Heart left ventricle (tissue), 16 donors: ENCODE measurements at regions not wholly inside any gene's neighbourhood (a gene's known extent, or its start where the extent isn't known, plus 50 kb on each side); places are given as distances from the start of the nearest gene placed in this dataset.

ENCODE experiments used
- ATAC-seq, 4 donors: fragments of 200-7000 bp; cut with Tn5 transposase; one replicate each; pipeline ENCODE4 v1.9.1; 2020 to 2022; ENCODE audit warnings: moderate library complexity in 4 of 4, mild to moderate bottlenecking in 3 of 4, moderate number of reproducible peaks in 1 of 4
- DNase-seq, 5 donors: peaks; one replicate each; pipeline ENCODE4 v3.0.0-alpha.2; 2020
- H3K27ac ChIP-seq, 12 donors: fragments of 200-600 bp; sonication (generic) in 4 of 12; one replicate each; pipeline versions ENCODE4 v1.5.0 to v1.8.0; 2016 to 2022; ENCODE audit warnings: mild to moderate bottlenecking in 2 of 12
- H3K27me3 ChIP-seq, 9 donors: fragments of 200-600 bp; sonication (generic) in 2 of 9; one replicate each; pipeline versions ENCODE4 v1.5.1 to v1.8.0; 2016 to 2022; ENCODE audit warnings: mild to moderate bottlenecking in 3 of 9
- H3K36me3 ChIP-seq, 9 donors: fragments of 200-600 bp; sonication (generic) in 2 of 9; one replicate each; pipeline versions ENCODE4 v1.5.0 to v1.8.0; 2018 to 2022; ENCODE audit warnings: mild to moderate bottlenecking in 2 of 9
- H3K4me1 ChIP-seq, 12 donors: fragments of 200-600 bp; sonication (generic) in 4 of 12; one replicate each; pipeline versions ENCODE4 v1.5.0 to v1.8.0; 2016 to 2022; ENCODE audit warnings: mild to moderate bottlenecking in 3 of 12
- H3K4me3 ChIP-seq, 12 donors: fragments of 200-600 bp; sonication (generic) in 4 of 12; one replicate each; pipeline versions ENCODE4 v1.5.0 to v1.8.0; 2017 to 2022; ENCODE audit warnings: mild to moderate bottlenecking in 9 of 12, moderate library complexity in 4 of 12
- H3K9me3 ChIP-seq, 12 donors: fragments of 200-600 bp; sonication (generic) in 4 of 12; one replicate each; pipeline versions ENCODE4 v1.5.0 to v1.8.0; 2016 to 2022; ENCODE audit warnings: mild to moderate bottlenecking in 1 of 12
- POLR2A ChIP-seq, 2 donors: fragments of 450-650 bp; IDR thresholded peaks; one replicate each; pipeline ENCODE4 v1.6.1; 2017; ENCODE audit warnings: antibody characterized with exemption in 2 of 2, mild to moderate bottlenecking in 2 of 2, moderate library complexity in 2 of 2
- WGBS, 4 donors: extraction: QIAGEN DNeasy Blood & Tissue Kit in 2 of 4; methylation state at CpG; one replicate each; pipeline versions ENCODE4 v1.1.5 to v1.1.7; 2013 to 2018; 5-methylcytosine and 5-hydroxymethylcytosine counted together
- intact Hi-C, 10 donors: fragments of 100-400 bp; cut with DNase I; formaldehyde crosslinking; loops; one replicate each; pipeline versions ENCODE4 v1.11.1 to v1.14.2; 2022
- TF ChIP-seq, protein P1 (sequence below), 12 donors: fragments of 200-600 bp; sonication (generic) in 4 of 12; IDR thresholded peaks; one replicate each; pipeline versions ENCODE4 v1.5.0 to v1.8.0; 2018 to 2022; ENCODE audit warnings: antibody characterized with exemption in 12 of 12, mild to moderate bottlenecking in 5 of 12
- donor health status: ischemic (EF 13 %, LVEDD 7.1; RV severe dilation, severe dysfunction).
- donor health status: healthy with polysubstance abuse.
- donor health status: DM: no; HTN: yes; CAD: no.
- donor health status: DM: no; HTN: no; CAD: no.
- donor health status: ischemic (EF 25% LVEDD 6.9; RV normal size, moderate dysfunction).
- donor health status: ischemic (EF 25% LVEDD 5.7; RV mildly dilated, moderate dysfunction).
- donor health status: healthy.
- donor health status: DM: yes; HTN: yes; CAD: no.
- donor health status: ischemic (EF 35%, LVEDD 5.7; RV mildly dilated, moderate dysfunction).
- donor health status: nonischemic (EF 11% LVEDD 7.7; RV severe dilation, severe dysfunction).
- donor health status: DM: yes; HTN: yes; CAD: no.
- donor health status: PGD.
- donor health status: ischemic (EF 29% LVEDD 5.4; RV normal size, mild dysfunction).
- donor health status: nonischemic (EF 23%, LVEDD 6.1; RV moderate dilation, normal function).

DNA sequence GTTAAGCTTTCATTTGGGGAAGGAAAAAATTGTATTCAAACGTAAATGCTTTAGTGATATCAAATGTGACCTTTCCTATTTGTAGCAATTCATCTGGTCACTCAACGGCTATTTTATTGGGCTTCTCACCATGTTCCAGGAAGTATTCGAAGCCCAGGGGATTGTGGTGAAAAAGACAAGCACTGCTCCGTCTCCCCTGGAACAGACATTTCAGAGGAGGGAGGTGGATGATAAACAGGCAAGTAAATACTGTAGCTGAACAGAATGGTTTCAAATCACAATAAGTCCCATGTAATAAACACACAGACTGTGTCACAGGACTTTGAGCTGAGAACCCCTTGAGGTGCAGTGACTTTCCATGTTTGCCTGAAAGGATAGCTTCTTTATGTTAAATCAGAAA, 464.7 kb upstream of the HNRNPA3 start:
- ATAC-seq, result no peak
- 50 to 69% (median 57%) methylated on average over 4 of the region's 4 CpGs for WGBS, 4 donors
- Histone ChIP-seq H3K4me3 (no peak overlapping the region), H3K36me3 (no peaks in the 10 kb centered on the region), H3K27ac (peak overlapping the region in 3 of 12 donors; percentile 4 to 6 (median 4)), H3K4me1 (peaks cover 0 to 29% (median 0%) of the 10 kb centered on the region in 12 donors), H3K9me3 (no peaks in the 10 kb centered on the region), H3K27me3 (no peaks in the 10 kb centered on the region)
- TF ChIP-seq POLR2A (IDR thresholded peaks at IDR 0.05), result no peak
- TF ChIP-seq, protein P1, sequence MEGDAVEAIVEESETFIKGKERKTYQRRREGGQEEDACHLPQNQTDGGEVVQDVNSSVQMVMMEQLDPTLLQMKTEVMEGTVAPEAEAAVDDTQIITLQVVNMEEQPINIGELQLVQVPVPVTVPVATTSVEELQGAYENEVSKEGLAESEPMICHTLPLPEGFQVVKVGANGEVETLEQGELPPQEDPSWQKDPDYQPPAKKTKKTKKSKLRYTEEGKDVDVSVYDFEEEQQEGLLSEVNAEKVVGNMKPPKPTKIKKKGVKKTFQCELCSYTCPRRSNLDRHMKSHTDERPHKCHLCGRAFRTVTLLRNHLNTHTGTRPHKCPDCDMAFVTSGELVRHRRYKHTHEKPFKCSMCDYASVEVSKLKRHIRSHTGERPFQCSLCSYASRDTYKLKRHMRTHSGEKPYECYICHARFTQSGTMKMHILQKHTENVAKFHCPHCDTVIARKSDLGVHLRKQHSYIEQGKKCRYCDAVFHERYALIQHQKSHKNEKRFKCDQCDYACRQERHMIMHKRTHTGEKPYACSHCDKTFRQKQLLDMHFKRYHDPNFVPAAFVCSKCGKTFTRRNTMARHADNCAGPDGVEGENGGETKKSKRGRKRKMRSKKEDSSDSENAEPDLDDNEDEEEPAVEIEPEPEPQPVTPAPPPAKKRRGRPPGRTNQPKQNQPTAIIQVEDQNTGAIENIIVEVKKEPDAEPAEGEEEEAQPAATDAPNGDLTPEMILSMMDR (IDR thresholded peaks at IDR 0.05), result no peak
- DNase-seq, result no peak
- intact Hi-C loops, result no loop called here

DNA sequence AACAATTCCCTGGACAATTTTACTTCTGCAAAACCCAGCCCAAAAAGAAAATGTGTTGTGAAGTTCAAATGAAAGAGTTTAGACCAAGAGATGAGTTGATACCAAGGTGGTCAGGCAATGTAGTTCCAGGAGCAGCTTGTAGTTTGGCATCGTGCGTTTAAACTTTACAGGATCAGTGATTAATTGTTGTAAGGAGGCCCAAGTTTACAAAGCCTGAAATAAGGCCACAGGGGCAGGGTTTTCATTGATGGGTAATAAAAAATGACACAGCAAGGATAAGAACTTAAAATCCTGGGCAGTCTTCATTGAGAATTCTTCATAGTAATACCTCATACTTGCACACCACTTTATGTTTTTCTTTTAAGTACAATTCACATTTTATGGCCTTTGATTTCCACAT, 463.9 kb upstream of the HNRNPA3 start:
- intact Hi-C loops, result no loop called here
- Histone ChIP-seq H3K9me3 (no peaks in the 10 kb centered on the region), H3K27ac (no peak overlapping the region), H3K4me1 (peaks cover 0 to 30% (median 4%) of the 10 kb centered on the region in 12 donors), H3K4me3 (no peak overlapping the region), H3K36me3 (no peaks in the 10 kb centered on the region), H3K27me3 (no peaks in the 10 kb centered on the region)
- TF ChIP-seq, protein P1 (IDR thresholded peaks at IDR 0.05), result no peak
- TF ChIP-seq POLR2A (IDR thresholded peaks at IDR 0.05), result no peak
- WGBS, 4 donors, result 74 to 89% (median 83%) methylated on average over 2 of the region's 2 CpGs
- DNase-seq, result no peak
- ATAC-seq, result no peak

DNA sequence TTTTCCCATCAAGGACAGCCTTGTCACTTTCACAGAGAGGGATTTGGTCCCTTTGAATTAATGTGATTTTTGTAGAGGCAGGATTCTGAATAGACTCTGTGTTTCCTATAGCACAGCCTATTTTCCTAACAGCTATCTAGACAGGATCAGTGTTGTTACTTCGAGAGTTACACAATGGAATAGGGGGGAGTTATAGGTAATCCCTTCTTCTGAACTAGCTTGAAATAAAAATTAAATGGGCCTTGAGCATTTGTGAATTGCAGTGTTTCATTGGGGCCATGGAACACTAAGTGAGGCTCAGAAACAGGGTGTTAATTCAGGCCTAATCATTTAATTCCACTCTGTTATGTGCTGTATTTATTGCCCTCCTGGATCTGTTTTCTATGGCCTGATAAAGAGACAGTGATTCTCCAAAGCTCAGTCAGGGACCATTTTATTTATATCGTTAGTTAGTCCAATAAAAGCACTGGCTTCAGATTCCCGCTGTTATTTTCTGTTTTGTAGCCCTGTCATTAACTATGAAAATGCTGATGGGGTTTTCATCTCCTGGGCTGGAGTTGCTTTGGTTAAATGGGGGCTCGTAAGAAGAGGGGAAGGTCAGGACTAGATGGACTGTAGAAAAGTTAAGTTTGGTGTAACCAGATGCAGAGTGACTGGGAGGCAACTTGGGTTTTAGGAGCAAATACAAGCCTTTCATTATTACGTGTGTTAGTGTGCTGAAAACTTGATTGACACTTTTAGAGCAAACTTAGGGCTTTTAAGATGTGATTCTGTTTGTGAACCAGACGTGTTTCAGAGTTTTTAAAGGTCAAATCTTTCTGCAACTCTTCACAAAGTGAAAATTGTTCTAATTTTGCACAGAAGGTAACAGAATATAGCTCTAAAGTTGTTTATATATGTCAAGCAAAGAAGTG, 461.0 kb upstream of the HNRNPA3 start:
- no peak overlapping the region for H3K4me3 ChIP-seq
- no peaks in the 10 kb centered on the region for H3K9me3 ChIP-seq
- no peaks in the 10 kb centered on the region for H3K27me3 ChIP-seq
- intact Hi-C loops, result no loop called here
- ATAC-seq, result no peak
- WGBS, 4 donors, result 65 to 73% (median 68%) methylated on average over 6 of the region's 6 CpGs
- H3K4me1 ChIP-seq, result peaks cover 0 to 10% (median 3%) of the 10 kb centered on the region in 12 donors
- no peaks in the 10 kb centered on the region for H3K36me3 ChIP-seq
- no peak overlapping the region for H3K27ac ChIP-seq
- no peak for DNase-seq
- TF ChIP-seq POLR2A (IDR thresholded peaks at IDR 0.05), result no peak
- TF ChIP-seq, protein P1 (IDR thresholded peaks at IDR 0.05), result no peak

DNA sequence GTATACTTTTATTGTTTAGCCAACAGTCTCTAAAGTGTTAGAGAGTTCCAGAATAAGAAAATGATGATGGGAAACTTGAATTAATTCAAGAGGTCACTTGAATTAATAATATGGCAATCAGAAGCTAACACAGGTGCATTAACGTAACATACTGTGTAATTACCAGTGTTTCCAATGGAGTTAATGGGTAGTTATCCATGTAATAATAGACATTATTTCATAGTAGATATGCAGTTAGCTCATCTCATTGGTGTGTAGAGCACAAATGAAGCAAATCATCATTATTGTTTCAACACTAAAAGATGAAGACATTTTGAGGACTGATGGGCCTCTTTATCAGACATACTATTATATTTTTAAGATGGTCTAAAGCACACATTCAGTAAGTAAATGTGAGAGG, 460.3 kb upstream of the HNRNPA3 start:
- DNase-seq, result no peak
- intact Hi-C loops, result no loop called here
- TF ChIP-seq, protein P1 (IDR thresholded peaks at IDR 0.05), result no peak
- no peak for TF ChIP-seq POLR2A (IDR thresholded peaks at IDR 0.05)
- Histone ChIP-seq H3K36me3 (no peaks in the 10 kb centered on the region), H3K4me1 (peaks cover 0 to 10% (median 3%) of the 10 kb centered on the region in 12 donors), H3K4me3 (no peak overlapping the region), H3K27ac (no peak overlapping the region), H3K9me3 (no peaks in the 10 kb centered on the region), H3K27me3 (no peaks in the 10 kb centered on the region)
- WGBS, 4 donors, result 91 to 98% (median 95%) methylated on average over 1 of the region's 1 CpG
- ATAC-seq, result no peak
